Heart right ventricle (tissue), 16 donors: ENCODE measurements at regions not wholly inside any gene's neighbourhood (a gene's known extent, or its start where the extent isn't known, plus 50 kb on each side); places are given as distances from the start of the nearest gene placed in this dataset.

Source experiments
- ATAC-seq, 8 donors: fragments of 200-7000 bp; cut with Tn5 transposase; one replicate each; pipeline ENCODE4 v1.9.1; 2020; ENCODE audit warnings: mild to moderate bottlenecking in 8 of 8, moderate library complexity in 8 of 8, moderate number of reproducible peaks in 1 of 8
- DNase-seq, 2 donors: peaks; one replicate each; pipeline ENCODE4 v3.0.0-alpha.2; 2020
- H3K27ac ChIP-seq, 10 donors: fragments of 200-600 bp; sonication (generic) in 2 of 10; one replicate each; pipeline versions ENCODE4 v1.5.0 to v1.8.0; 2020 to 2022; ENCODE audit warnings: mild to moderate bottlenecking in 3 of 10
- H3K27me3 ChIP-seq, 7 donors: fragments of 200-600 bp; one replicate each; pipeline ENCODE4 v1.8.0; 2021 to 2022; ENCODE audit warnings: mild to moderate bottlenecking in 2 of 7
- H3K36me3 ChIP-seq, 9 donors: fragments of 200-600 bp; sonication (generic) in 1 of 9; one replicate each; pipeline versions ENCODE4 v1.5.0 to v1.8.0; 2020 to 2022; ENCODE audit warnings: mild to moderate bottlenecking in 2 of 9
- H3K4me1 ChIP-seq, 9 donors: fragments of 200-600 bp; sonication (generic) in 1 of 9; one replicate each; pipeline versions ENCODE4 v1.5.0 to v1.8.0; 2020 to 2022; ENCODE audit warnings: mild to moderate bottlenecking in 4 of 9
- H3K4me3 ChIP-seq, 10 donors: fragments of 200-600 bp; sonication (generic) in 2 of 10; one replicate each; pipeline versions ENCODE4 v1.5.0 to v1.8.0; 2020 to 2022; ENCODE audit warnings: mild to moderate bottlenecking in 7 of 10, moderate library complexity in 2 of 10
- H3K9me3 ChIP-seq, 11 donors: fragments of 200-600 bp in 10 of 11; sonication (generic) in 2 of 11; one replicate each; pipeline versions ENCODE4 v1.5.0 to v1.8.0; 2013 to 2022; ENCODE audit warnings: mild to moderate bottlenecking in 2 of 11, control low read depth in 1 of 11, moderate library complexity in 1 of 11
- WGBS, 2 donors: extraction: QIAGEN DNeasy Blood & Tissue Kit; methylation state at CpG; one replicate each; pipeline ENCODE4 v1.1.7; 2013; ENCODE audit warnings: inconsistent platforms in 1 of 2; 5-methylcytosine and 5-hydroxymethylcytosine counted together
- intact Hi-C, 10 donors: fragments of 100-400 bp; cut with DNase I; formaldehyde crosslinking; loops; one replicate each; pipeline versions ENCODE4 v1.11.1 to v1.14.2; 2022
- TF ChIP-seq, protein P1 (sequence below), 9 donors: fragments of 200-600 bp; sonication (generic) in 2 of 9; IDR thresholded peaks; one replicate each; pipeline versions ENCODE4 v1.5.0 to v1.8.0; 2021 to 2022; ENCODE audit warnings: antibody characterized with exemption in 9 of 9, mild to moderate bottlenecking in 5 of 9, moderate library complexity in 1 of 9
- donor health status: Arrhythmogenic right ventricular cardiomyopathy.
- donor health status: ischemic (EF 13 %, LVEDD 7.1; RV severe dilation, severe dysfunction).
- donor health status: healthy with polysubstance abuse.
- donor health status: DM: no; HTN: yes; CAD: no.
- donor health status: DM: no; HTN: no; CAD: no.
- donor health status: ischemic (EF 25% LVEDD 6.9; RV normal size, moderate dysfunction).
- donor health status: ischemic (EF 25% LVEDD 5.7; RV mildly dilated, moderate dysfunction).
- donor health status: healthy.
- donor health status: DM: yes; HTN: yes; CAD: no.
- donor health status: Ischemic cardiomyopathy.
- donor health status: ischemic (EF 35%, LVEDD 5.7; RV mildly dilated, moderate dysfunction).
- donor health status: nonischemic (EF 11% LVEDD 7.7; RV severe dilation, severe dysfunction).
- donor health status: DM: yes; HTN: yes; CAD: no.
- donor health status: PGD.
- donor health status: ischemic (EF 29% LVEDD 5.4; RV normal size, mild dysfunction).
- donor health status: nonischemic (EF 23%, LVEDD 6.1; RV moderate dilation, normal function).

DNA sequence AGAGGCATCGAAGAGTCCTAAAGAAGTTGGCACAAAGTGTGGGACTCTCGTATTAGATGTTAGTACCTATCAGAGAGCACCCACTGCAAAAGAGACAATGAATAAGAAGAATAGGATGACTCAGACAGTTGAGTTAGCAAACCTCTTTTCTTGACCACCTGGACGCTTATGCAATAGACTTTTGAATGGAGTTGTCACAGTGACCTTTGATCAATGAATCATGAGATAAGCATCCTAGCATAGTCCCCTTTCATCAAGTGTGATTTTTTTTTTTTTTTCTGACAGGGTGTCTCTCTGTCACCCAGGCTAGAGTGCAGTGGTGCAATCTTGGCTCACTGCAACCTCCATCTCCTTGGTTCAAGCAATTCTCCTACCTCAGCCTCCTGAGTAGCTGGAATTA lies 1417.9 kb upstream of the GOT2 start:
- no peak for DNase-seq
- 83 to 85% methylated on average over 3 of the region's 3 CpGs for WGBS, 2 donors
- H3K4me1 ChIP-seq: no peaks in the 10 kb centered on the region
- H3K4me3 ChIP-seq: no peak overlapping the region
- intact Hi-C loops: no loop called here
- ATAC-seq: no peak
- H3K9me3 ChIP-seq: peaks cover 0 to 31% (median 4%) of the 10 kb centered on the region in 11 donors
- TF ChIP-seq, protein P1, sequence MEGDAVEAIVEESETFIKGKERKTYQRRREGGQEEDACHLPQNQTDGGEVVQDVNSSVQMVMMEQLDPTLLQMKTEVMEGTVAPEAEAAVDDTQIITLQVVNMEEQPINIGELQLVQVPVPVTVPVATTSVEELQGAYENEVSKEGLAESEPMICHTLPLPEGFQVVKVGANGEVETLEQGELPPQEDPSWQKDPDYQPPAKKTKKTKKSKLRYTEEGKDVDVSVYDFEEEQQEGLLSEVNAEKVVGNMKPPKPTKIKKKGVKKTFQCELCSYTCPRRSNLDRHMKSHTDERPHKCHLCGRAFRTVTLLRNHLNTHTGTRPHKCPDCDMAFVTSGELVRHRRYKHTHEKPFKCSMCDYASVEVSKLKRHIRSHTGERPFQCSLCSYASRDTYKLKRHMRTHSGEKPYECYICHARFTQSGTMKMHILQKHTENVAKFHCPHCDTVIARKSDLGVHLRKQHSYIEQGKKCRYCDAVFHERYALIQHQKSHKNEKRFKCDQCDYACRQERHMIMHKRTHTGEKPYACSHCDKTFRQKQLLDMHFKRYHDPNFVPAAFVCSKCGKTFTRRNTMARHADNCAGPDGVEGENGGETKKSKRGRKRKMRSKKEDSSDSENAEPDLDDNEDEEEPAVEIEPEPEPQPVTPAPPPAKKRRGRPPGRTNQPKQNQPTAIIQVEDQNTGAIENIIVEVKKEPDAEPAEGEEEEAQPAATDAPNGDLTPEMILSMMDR (IDR thresholded peaks at IDR 0.05): no peak
- H3K27ac ChIP-seq: no peak overlapping the region
- no peaks in the 10 kb centered on the region for H3K27me3 ChIP-seq
- H3K36me3 ChIP-seq: no peaks in the 10 kb centered on the region

DNA sequence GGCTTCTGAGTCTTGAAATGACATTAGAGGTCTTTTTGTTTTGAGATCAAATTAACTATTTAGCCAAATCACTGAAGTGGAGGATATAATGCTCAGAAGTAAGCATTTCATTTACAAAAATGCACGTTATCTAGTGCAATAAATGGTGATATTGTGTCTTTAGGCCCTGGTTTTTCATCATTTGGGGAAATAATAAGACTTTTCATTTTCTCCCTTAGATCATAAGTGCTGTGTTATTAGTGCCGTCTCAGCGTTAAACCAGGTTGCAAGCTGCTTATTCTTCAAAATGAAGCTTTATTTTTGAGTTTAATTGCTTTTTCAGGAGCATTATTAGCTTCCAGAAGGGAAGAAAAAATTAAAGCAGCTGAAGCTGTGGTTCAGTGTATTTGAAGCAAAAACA lies 1416.8 kb upstream of the GOT2 start:
- no peak for ATAC-seq
- Histone ChIP-seq H3K4me3 (no peak overlapping the region), H3K4me1 (no peaks in the 10 kb centered on the region), H3K36me3 (no peaks in the 10 kb centered on the region), H3K27ac (no peak overlapping the region), H3K27me3 (no peaks in the 10 kb centered on the region), H3K9me3 (peaks cover 0 to 40% (median 4%) of the 10 kb centered on the region in 11 donors)
- TF ChIP-seq, protein P1 (IDR thresholded peaks at IDR 0.05): no peak
- WGBS, 2 donors: 84 to 87% methylated on average over 3 of the region's 3 CpGs
- no peak for DNase-seq
- intact Hi-C loops: no loop called here

DNA sequence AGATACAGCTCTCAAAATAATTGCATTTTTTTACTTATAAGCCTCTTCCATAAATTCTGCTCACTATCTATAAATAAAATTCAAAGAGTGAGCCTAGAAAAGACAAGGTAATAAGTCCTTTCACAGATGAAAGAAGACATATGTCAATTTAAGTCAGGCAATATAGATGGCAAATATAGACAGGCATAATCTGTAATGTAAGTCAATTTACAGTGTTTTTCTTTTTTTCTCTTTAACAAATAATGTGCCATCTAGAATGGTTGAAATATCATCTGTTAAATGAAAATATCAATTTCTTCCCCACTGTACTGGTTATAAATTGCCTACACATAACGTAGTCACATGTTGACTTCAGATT lies 1409.2 kb upstream of the GOT2 start:
- H3K27ac ChIP-seq: no peak overlapping the region
- intact Hi-C loops: no loop called here
- H3K4me1 ChIP-seq: no peaks in the 10 kb centered on the region
- H3K27me3 ChIP-seq: no peaks in the 10 kb centered on the region
- no peak for ATAC-seq
- WGBS, 2 donors: 93 to 94% methylated on average over 1 of the region's 1 CpG
- no peaks in the 10 kb centered on the region for H3K36me3 ChIP-seq
- peaks cover 0 to 33% (median 4%) of the 10 kb centered on the region in 11 donors for H3K9me3 ChIP-seq
- TF ChIP-seq, protein P1 (IDR thresholded peaks at IDR 0.05): no peak
- H3K4me3 ChIP-seq: no peak overlapping the region
- no peak for DNase-seq

DNA sequence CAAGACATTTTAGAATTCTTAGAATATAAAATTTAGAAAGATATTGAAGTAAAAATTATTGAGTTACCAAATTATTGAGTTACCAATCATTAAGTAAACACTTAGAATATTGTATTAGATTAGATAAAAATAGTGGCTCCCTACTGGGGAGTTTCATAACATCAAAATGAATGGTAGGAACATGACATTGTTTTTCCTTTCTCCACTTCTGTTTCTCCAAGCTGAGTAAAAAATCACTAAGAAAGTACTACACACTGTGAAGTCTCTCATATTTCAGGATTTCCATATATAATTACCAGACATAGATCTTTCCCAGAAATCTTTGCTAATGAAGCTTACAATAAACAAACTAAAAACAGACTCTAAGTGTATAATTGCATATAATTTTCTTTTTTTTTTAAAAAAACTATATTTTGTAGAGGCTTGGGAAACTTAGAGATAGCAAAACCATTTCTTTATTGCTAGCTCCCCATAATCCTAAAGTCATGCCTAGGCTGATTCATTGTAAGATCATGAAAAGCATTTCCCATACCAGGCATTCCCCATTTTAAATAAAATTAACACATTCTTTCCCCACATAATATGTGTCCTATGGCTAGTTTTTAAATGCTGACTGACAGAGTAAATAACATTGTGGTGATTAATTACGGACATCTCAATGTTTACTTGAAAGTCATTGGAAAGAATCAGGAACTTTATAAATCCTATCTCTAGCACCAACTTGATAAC lies 1408.7 kb upstream of the GOT2 start:
- Histone ChIP-seq H3K27me3 (no peaks in the 10 kb centered on the region), H3K4me1 (no peaks in the 10 kb centered on the region), H3K36me3 (no peaks in the 10 kb centered on the region), H3K9me3 (peaks cover 0 to 33% (median 5%) of the 10 kb centered on the region in 11 donors), H3K27ac (no peak overlapping the region), H3K4me3 (no peak overlapping the region)
- no peak for DNase-seq
- TF ChIP-seq, protein P1 (IDR thresholded peaks at IDR 0.05): no peak
- intact Hi-C loops: no loop called here
- 60 to 71% methylated on average over 1 of the region's 1 CpG for WGBS, 2 donors
- ATAC-seq: no peak
